ENCODE measurements at regions not wholly inside any gene's neighbourhood (a gene's known extent, or its start where the extent isn't known, plus 50 kb on each side); places are given as distances from the start of the nearest gene placed in this dataset.

GRCh38 chr2:81195774-81196382 is 891.3 kb upstream of the LRRTM1 start:
- no peak for DNase-seq (ENCODE audit: extremely low read depth, insufficient read length)
- Histone ChIP-seq H3K4me3 (replicated peaks; ENCODE audit: low read depth, low read length) (no peak overlapping the region), H3K36me3 (ENCODE audit: control insufficient read depth, insufficient read depth, low read length) (no peaks in the 10 kb centered on the region), H3K27me3 (replicated peaks; ENCODE audit: control insufficient read depth, insufficient read depth, low read length) (no peaks in the 10 kb centered on the region)
- no peak for TF ChIP-seq CTCF (IDR thresholded peaks at IDR 0.05; ENCODE audit: insufficient read depth, low read length, poor library complexity, severe bottlenecking)

GRCh38 chr2:81195017-81195773 is 890.6 kb upstream of the LRRTM1 start:
- Histone ChIP-seq H3K27me3 (replicated peaks; ENCODE audit: control insufficient read depth, insufficient read depth, low read length) (no peaks in the 10 kb centered on the region), H3K36me3 (ENCODE audit: control insufficient read depth, insufficient read depth, low read length) (no peaks in the 10 kb centered on the region), H3K4me3 (replicated peaks; ENCODE audit: low read depth, low read length) (no peak overlapping the region)
- no peak for DNase-seq (ENCODE audit: extremely low read depth, insufficient read length)
- no peak for TF ChIP-seq CTCF (IDR thresholded peaks at IDR 0.05; ENCODE audit: insufficient read depth, low read length, poor library complexity, severe bottlenecking)

- no peaks in the 10 kb centered on the region for H3K36me3 ChIP-seq (ENCODE audit: control insufficient read depth, insufficient read depth, low read length)
- TF ChIP-seq CTCF (IDR thresholded peaks at IDR 0.05; ENCODE audit: insufficient read depth, low read length, poor library complexity, severe bottlenecking), result no peak
- no peaks in the 10 kb centered on the region for H3K27me3 ChIP-seq (replicated peaks; ENCODE audit: control insufficient read depth, insufficient read depth, low read length)
- no peak for DNase-seq (ENCODE audit: extremely low read depth, insufficient read length)
- H3K4me3 ChIP-seq (replicated peaks; ENCODE audit: low read depth, low read length), result no peak overlapping the region
Measured at GRCh38 chr2:81194581-81194980, 890.0 kb upstream of the LRRTM1 start.

- H3K36me3 ChIP-seq (ENCODE audit: control insufficient read depth, insufficient read depth, low read length), result no peaks in the 10 kb centered on the region
- H3K27me3 ChIP-seq (replicated peaks; ENCODE audit: control insufficient read depth, insufficient read depth, low read length), result no peaks in the 10 kb centered on the region
- no peak for DNase-seq (ENCODE audit: extremely low read depth, insufficient read length)
- TF ChIP-seq CTCF (IDR thresholded peaks at IDR 0.05; ENCODE audit: insufficient read depth, low read length, poor library complexity, severe bottlenecking), result no peak
- H3K4me3 ChIP-seq (replicated peaks; ENCODE audit: low read depth, low read length), result no peak overlapping the region
Measured at GRCh38 chr2:81194176-81194575, 889.6 kb upstream of the LRRTM1 start.

- Histone ChIP-seq H3K36me3 (ENCODE audit: control insufficient read depth, insufficient read depth, low read length) (no peaks in the 10 kb centered on the region), H3K4me3 (replicated peaks; ENCODE audit: low read depth, low read length) (no peak overlapping the region), H3K27me3 (replicated peaks; ENCODE audit: control insufficient read depth, insufficient read depth, low read length) (no peaks in the 10 kb centered on the region)
- DNase-seq (ENCODE audit: extremely low read depth, insufficient read length), result no peak
- TF ChIP-seq CTCF (IDR thresholded peaks at IDR 0.05; ENCODE audit: insufficient read depth, low read length, poor library complexity, severe bottlenecking), result no peak
Measured at GRCh38 chr2:81181845-81182244, 877.3 kb upstream of the LRRTM1 start.
